Stomach smooth muscle (tissue), 2 donors: ENCODE measurements at regions not wholly inside any gene's neighbourhood (a gene's known extent, or its start where the extent isn't known, plus 50 kb on each side); places are given as distances from the start of the nearest gene placed in this dataset.

Experiments
- H3K27ac ChIP-seq: one replicate; pipeline ENCODE4 v1.7.0; 2013; ENCODE audit warnings: mild to moderate bottlenecking, low read length, inconsistent platforms
- H3K27me3 ChIP-seq, 2 donors: one replicate each; pipeline ENCODE4 v1.7.0; 2013; ENCODE audit warnings: low read length in 2 of 2; ENCODE audit not compliant: insufficient read depth in 2 of 2, control insufficient read depth in 1 of 2
- H3K36me3 ChIP-seq, 2 donors: one replicate each; pipeline ENCODE4 v1.7.0; 2013; ENCODE audit warnings: low read length in 2 of 2; ENCODE audit not compliant: control insufficient read depth in 2 of 2, insufficient read depth in 2 of 2
- H3K4me1 ChIP-seq: one replicate; pipeline ENCODE4 v1.7.0; 2013; ENCODE audit warnings: low read length; ENCODE audit not compliant: control insufficient read depth, insufficient read depth
- H3K4me3 ChIP-seq, 2 donors: one replicate each; pipeline ENCODE4 v1.7.0; 2013; ENCODE audit warnings: low read length in 2 of 2
- H3K9ac ChIP-seq, 2 donors: one replicate each; pipeline ENCODE4 v1.7.0; 2013; ENCODE audit warnings: low read length in 2 of 2, mild to moderate bottlenecking in 1 of 2
- H3K9me3 ChIP-seq, 2 donors: one replicate each; pipeline ENCODE4 v1.7.0; 2013; ENCODE audit warnings: low read length in 2 of 2; ENCODE audit not compliant: control insufficient read depth in 2 of 2
- donor health status: healthy.
- donor health status: Pancreatic carcinoma.

GRCh38 chr10:78272329-78272728 is 238.7 kb downstream of the RPS24 start:
- H3K27ac ChIP-seq = no peak overlapping the region
- H3K4me3 ChIP-seq = no peak overlapping the region
- H3K9me3 ChIP-seq = peaks cover 0 to 5% of the 10 kb centered on the region in 2 donors
- H3K36me3 ChIP-seq = peaks cover 0 to 2% of the 10 kb centered on the region in 2 donors
- H3K27me3 ChIP-seq = no peaks in the 10 kb centered on the region
- peaks cover 7% of the 10 kb centered on the region for H3K4me1 ChIP-seq
- no peak overlapping the region for H3K9ac ChIP-seq

- peaks cover 0 to 5% of the 10 kb centered on the region in 2 donors for H3K9me3 ChIP-seq
- H3K27ac ChIP-seq = no peak overlapping the region
- H3K9ac ChIP-seq = no peak overlapping the region
- H3K36me3 ChIP-seq = peaks cover 0 to 2% of the 10 kb centered on the region in 2 donors
- H3K27me3 ChIP-seq = no peaks in the 10 kb centered on the region
- H3K4me3 ChIP-seq = no peak overlapping the region
- H3K4me1 ChIP-seq = no peaks in the 10 kb centered on the region
These were observed 240.8 kb downstream of the RPS24 start for GRCh38 chr10:78274491-78274890.

GRCh38 chr10:78276139-78276538 is 242.5 kb downstream of the RPS24 start:
- H3K27ac ChIP-seq = no peak overlapping the region
- H3K9ac ChIP-seq = no peak overlapping the region
- no peak overlapping the region for H3K4me3 ChIP-seq
- no peaks in the 10 kb centered on the region for H3K27me3 ChIP-seq
- H3K36me3 ChIP-seq = peaks cover 0 to 2% of the 10 kb centered on the region in 2 donors
- H3K4me1 ChIP-seq = no peaks in the 10 kb centered on the region
- peaks cover 0 to 5% of the 10 kb centered on the region in 2 donors for H3K9me3 ChIP-seq

- H3K9ac ChIP-seq = no peak overlapping the region
- H3K36me3 ChIP-seq = no peaks in the 10 kb centered on the region
- no peak overlapping the region for H3K27ac ChIP-seq
- no peaks in the 10 kb centered on the region for H3K27me3 ChIP-seq
- H3K4me3 ChIP-seq = no peak overlapping the region
- peaks cover 4% of the 10 kb centered on the region for H3K4me1 ChIP-seq
- peaks cover 0 to under 1% of the 10 kb centered on the region in 2 donors for H3K9me3 ChIP-seq
These were observed 243.8 kb downstream of the RPS24 start for GRCh38 chr10:78277314-78278057.

GRCh38 chr10:78278058-78278404 is 244.4 kb downstream of the RPS24 start:
- Histone ChIP-seq H3K4me3 (no peak overlapping the region), H3K27me3 (no peaks in the 10 kb centered on the region), H3K9me3 (no peaks in the 10 kb centered on the region), H3K27ac (no peak overlapping the region), H3K36me3 (no peaks in the 10 kb centered on the region), H3K4me1 (peaks cover 4% of the 10 kb centered on the region), H3K9ac (no peak overlapping the region)

GRCh38 chr10:78279756-78280155 is 246.1 kb downstream of the RPS24 start:
- H3K36me3 ChIP-seq = no peaks in the 10 kb centered on the region
- no peak overlapping the region for H3K9ac ChIP-seq
- no peaks in the 10 kb centered on the region for H3K27me3 ChIP-seq
- no peaks in the 10 kb centered on the region for H3K9me3 ChIP-seq
- peaks cover 4% of the 10 kb centered on the region for H3K4me1 ChIP-seq
- H3K27ac ChIP-seq = no peak overlapping the region
- no peak overlapping the region for H3K4me3 ChIP-seq

- H3K36me3 ChIP-seq = no peaks in the 10 kb centered on the region
- H3K4me1 ChIP-seq = peaks cover 4% of the 10 kb centered on the region
- H3K9ac ChIP-seq = no peak overlapping the region
- no peak overlapping the region for H3K27ac ChIP-seq
- no peaks in the 10 kb centered on the region for H3K9me3 ChIP-seq
- no peaks in the 10 kb centered on the region for H3K27me3 ChIP-seq
- no peak overlapping the region for H3K4me3 ChIP-seq
These were observed 246.9 kb downstream of the RPS24 start for GRCh38 chr10:78280604-78281003.

GRCh38 chr10:78281627-78282026 is 248.0 kb downstream of the RPS24 start:
- no peaks in the 10 kb centered on the region for H3K36me3 ChIP-seq
- H3K4me1 ChIP-seq = peaks cover 9% of the 10 kb centered on the region
- no peaks in the 10 kb centered on the region for H3K9me3 ChIP-seq
- no peak overlapping the region for H3K27ac ChIP-seq
- H3K27me3 ChIP-seq = no peaks in the 10 kb centered on the region
- no peak overlapping the region for H3K9ac ChIP-seq
- H3K4me3 ChIP-seq = no peak overlapping the region

- Histone ChIP-seq H3K4me1 (peaks cover 11% of the 10 kb centered on the region), H3K9ac (no peak overlapping the region), H3K36me3 (no peaks in the 10 kb centered on the region), H3K27me3 (no peaks in the 10 kb centered on the region), H3K4me3 (no peak overlapping the region), H3K9me3 (no peaks in the 10 kb centered on the region), H3K27ac (no peak overlapping the region)
These were observed 249.5 kb downstream of the RPS24 start for GRCh38 chr10:78283069-78283682.

- no peak overlapping the region for H3K9ac ChIP-seq
- H3K27me3 ChIP-seq = no peaks in the 10 kb centered on the region
- no peak overlapping the region for H3K27ac ChIP-seq
- H3K36me3 ChIP-seq = no peaks in the 10 kb centered on the region
- peaks cover 11% of the 10 kb centered on the region for H3K4me1 ChIP-seq
- H3K4me3 ChIP-seq = no peak overlapping the region
- H3K9me3 ChIP-seq = no peaks in the 10 kb centered on the region
These were observed 250.7 kb downstream of the RPS24 start for GRCh38 chr10:78284381-78284780.

GRCh38 chr10:78285226-78285625 is 251.6 kb downstream of the RPS24 start:
- Histone ChIP-seq H3K36me3 (no peaks in the 10 kb centered on the region), H3K4me1 (peaks cover 13% of the 10 kb centered on the region), H3K4me3 (no peak overlapping the region), H3K27me3 (no peaks in the 10 kb centered on the region), H3K9ac (no peak overlapping the region), H3K27ac (no peak overlapping the region), H3K9me3 (no peaks in the 10 kb centered on the region)
